Karpas-422 (cell line): ENCODE measurements at regions not wholly inside any gene's neighbourhood (a gene's known extent, or its start where the extent isn't known, plus 50 kb on each side); places are given as distances from the start of the nearest gene placed in this dataset.

ENCODE experiments used
- DNase-seq: peaks from one replicate; pipeline ENCODE4 v3.0.0-alpha.2; 2015
- H2AFZ ChIP-seq: fragments of 200-600 bp; sonication (generic); 2 replicates; pipeline ENCODE4 v1.6.1; 2014; ENCODE audit warnings: antibody characterized with exemption, low read length, mixed read lengths
- H3K27ac ChIP-seq: fragments of 200-600 bp; sonication (generic); 2 replicates; pipeline ENCODE4 v1.5.1; 2014; ENCODE audit warnings: mild to moderate bottlenecking, low read length, moderate library complexity
- H3K27me3 ChIP-seq: fragments of 200-600 bp; sonication (generic); 2 replicates; pipeline ENCODE4 v1.6.1; 2014; ENCODE audit warnings: low read length, mixed read lengths
- H3K36me3 ChIP-seq: fragments of 200-600 bp; sonication (generic); 2 replicates; pipeline ENCODE4 v1.6.1; 2014; ENCODE audit warnings: low read length, mixed read lengths; ENCODE audit not compliant: insufficient read depth
- H3K4me1 ChIP-seq: fragments of 200-600 bp; sonication (generic); 2 replicates; pipeline ENCODE4 v1.6.1; 2014; ENCODE audit warnings: mild to moderate bottlenecking, low read length, mixed read lengths
- H3K4me2 ChIP-seq: fragments of 200-600 bp; sonication (generic); 2 replicates; pipeline ENCODE4 v1.6.1; 2014; ENCODE audit warnings: low read length, low read depth, mild to moderate bottlenecking; ENCODE audit not compliant: poor library complexity, severe bottlenecking
- H3K4me3 ChIP-seq: fragments of 200-600 bp; sonication (generic); 2 replicates; pipeline ENCODE4 v1.5.1; 2014; ENCODE audit warnings: mild to moderate bottlenecking, antibody characterized with exemption, low read length, mixed read lengths
- H3K79me2 ChIP-seq: fragments of 200-600 bp; sonication (generic); 2 replicates; pipeline ENCODE4 v1.6.1; 2014; ENCODE audit warnings: mild to moderate bottlenecking, low read length, mixed read lengths
- H3K9ac ChIP-seq: fragments of 200-600 bp; sonication (generic); 2 replicates; pipeline ENCODE4 v1.6.0; 2014; ENCODE audit warnings: low read length
- H3K9me2 ChIP-seq: fragments of 200-600 bp; sonication (generic), shearing (Covaris generic); replicated peaks from 2 replicates; pipeline ENCODE4 v1.6.0; 2014; ENCODE audit warnings: mild to moderate bottlenecking, low read length, moderate library complexity; ENCODE audit not compliant: insufficient read depth
- H3K9me3 ChIP-seq: fragments of 300-700, 200-600 bp; sonication (generic); 2 replicates; pipeline ENCODE4 v1.6.1; 2014; ENCODE audit warnings: low read length, mixed read lengths
- H4K20me1 ChIP-seq: fragments of 200-600 bp; sonication (generic); 2 replicates; pipeline ENCODE4 v1.6.1; 2014; ENCODE audit warnings: mild to moderate bottlenecking, antibody characterized with exemption, low read length, low read depth; ENCODE audit not compliant: insufficient read depth

DNA sequence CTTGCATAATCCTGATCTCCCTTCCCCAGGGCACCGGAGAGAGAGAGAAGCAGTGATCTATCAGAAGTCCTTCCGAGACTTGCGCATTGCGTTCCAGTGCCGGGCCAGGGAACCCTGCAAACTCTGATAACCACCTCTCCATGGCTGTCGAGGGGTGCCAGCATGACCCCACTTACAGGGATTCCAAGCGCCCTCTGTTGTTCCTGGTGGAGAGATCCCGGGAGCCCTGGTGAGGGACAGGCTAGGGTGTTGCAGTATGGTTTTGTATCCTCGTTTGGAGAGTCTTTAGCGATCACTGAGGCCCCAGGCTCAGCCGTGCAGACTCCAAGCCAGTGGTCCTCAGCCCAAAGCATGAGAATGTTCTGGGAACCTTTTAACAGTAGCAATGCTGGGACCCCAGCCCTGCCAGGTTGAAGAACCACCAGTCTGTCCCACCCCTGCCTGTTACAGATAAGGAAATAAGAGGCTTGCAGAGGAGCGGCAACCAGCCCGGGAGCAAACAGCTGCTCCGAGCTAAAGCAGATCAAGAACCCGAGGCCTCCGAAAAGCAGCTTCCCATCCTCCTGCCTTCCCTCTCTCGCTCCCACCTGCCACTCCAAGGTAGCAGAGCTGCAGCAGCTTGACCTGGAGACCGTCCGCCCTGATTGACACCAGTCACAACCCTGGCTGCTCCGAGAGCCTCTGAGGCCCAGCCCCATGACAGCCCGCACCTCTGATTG is 150.3 kb upstream of the RPL38 start:
- no peaks in the 10 kb centered on the region for H3K36me3 ChIP-seq
- no peak overlapping the region for H3K27ac ChIP-seq
- no peak overlapping the region for H3K9ac ChIP-seq
- H3K9me2 ChIP-seq = no peaks in the 10 kb centered on the region
- H3K27me3 ChIP-seq = no peaks in the 10 kb centered on the region
- no peaks in the 10 kb centered on the region for H3K4me1 ChIP-seq
- no peak for DNase-seq
- H3K9me3 ChIP-seq = no peaks in the 10 kb centered on the region
- no peak overlapping the region for H3K4me2 ChIP-seq
- H2AFZ ChIP-seq = no peak overlapping the region
- H3K4me3 ChIP-seq = no peak overlapping the region
- 0 out of 2 replicates have a peak, but pooled peaks cover 6% of the 10 kb centered on the region for H4K20me1 ChIP-seq
- H3K79me2 ChIP-seq = no peaks in the 10 kb centered on the region

DNA sequence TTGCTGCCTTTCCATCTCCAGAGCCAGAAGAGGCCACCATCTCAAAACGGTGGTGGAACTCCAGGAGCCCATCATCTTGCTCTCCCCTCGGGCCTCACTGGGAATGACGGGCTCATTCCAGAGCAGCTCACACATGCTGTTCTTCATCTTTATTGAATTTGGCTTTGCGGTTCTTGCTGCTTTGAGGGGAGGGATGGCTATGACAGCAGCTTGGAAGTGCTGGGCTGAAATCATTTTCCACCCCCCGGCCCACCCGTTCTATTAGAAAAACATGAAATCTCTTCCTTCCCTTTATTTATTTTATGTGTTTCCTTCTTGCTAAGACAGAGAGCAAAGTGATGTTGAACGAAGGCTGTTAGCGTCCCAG is 149.8 kb upstream of the RPL38 start:
- Histone ChIP-seq H2AFZ (no peak overlapping the region), H3K9ac (no peak overlapping the region), H3K4me2 (no peak overlapping the region), H3K9me3 (no peaks in the 10 kb centered on the region), H3K27me3 (no peaks in the 10 kb centered on the region), H4K20me1 (0 out of 2 replicates have a peak, but pooled peaks cover 6% of the 10 kb centered on the region), H3K27ac (no peak overlapping the region), H3K4me1 (no peaks in the 10 kb centered on the region), H3K4me3 (no peak overlapping the region), H3K36me3 (no peaks in the 10 kb centered on the region), H3K9me2 (no peaks in the 10 kb centered on the region), H3K79me2 (no peaks in the 10 kb centered on the region)
- no peak for DNase-seq

DNA sequence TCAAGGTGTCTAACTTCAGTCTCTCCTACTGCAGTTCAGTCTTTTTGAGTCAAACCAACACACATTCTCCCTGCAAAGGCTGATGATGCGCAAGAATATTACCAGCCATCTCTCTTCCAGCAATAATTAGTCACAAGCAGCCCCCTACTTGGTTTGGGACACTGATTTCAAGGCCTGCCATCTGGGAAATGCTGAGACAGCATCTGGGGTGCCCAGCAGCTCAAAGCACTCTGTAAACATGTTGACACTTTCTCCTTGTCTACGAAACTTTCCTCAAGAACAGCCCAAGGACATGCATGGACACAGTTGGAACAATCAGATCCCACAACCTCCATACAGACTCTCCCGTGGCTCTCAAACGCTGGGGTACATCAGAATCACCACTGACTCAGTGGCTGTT is 149.2 kb upstream of the RPL38 start:
- Histone ChIP-seq H3K9me2 (no peaks in the 10 kb centered on the region), H3K27ac (no peak overlapping the region), H3K36me3 (no peaks in the 10 kb centered on the region), H3K4me1 (no peaks in the 10 kb centered on the region), H4K20me1 (0 out of 2 replicates have a peak, but pooled peaks cover 6% of the 10 kb centered on the region), H3K79me2 (no peaks in the 10 kb centered on the region), H2AFZ (no peak overlapping the region), H3K4me2 (no peak overlapping the region), H3K27me3 (no peaks in the 10 kb centered on the region), H3K9ac (no peak overlapping the region), H3K9me3 (no peaks in the 10 kb centered on the region), H3K4me3 (no peak overlapping the region)
- no peak for DNase-seq

DNA sequence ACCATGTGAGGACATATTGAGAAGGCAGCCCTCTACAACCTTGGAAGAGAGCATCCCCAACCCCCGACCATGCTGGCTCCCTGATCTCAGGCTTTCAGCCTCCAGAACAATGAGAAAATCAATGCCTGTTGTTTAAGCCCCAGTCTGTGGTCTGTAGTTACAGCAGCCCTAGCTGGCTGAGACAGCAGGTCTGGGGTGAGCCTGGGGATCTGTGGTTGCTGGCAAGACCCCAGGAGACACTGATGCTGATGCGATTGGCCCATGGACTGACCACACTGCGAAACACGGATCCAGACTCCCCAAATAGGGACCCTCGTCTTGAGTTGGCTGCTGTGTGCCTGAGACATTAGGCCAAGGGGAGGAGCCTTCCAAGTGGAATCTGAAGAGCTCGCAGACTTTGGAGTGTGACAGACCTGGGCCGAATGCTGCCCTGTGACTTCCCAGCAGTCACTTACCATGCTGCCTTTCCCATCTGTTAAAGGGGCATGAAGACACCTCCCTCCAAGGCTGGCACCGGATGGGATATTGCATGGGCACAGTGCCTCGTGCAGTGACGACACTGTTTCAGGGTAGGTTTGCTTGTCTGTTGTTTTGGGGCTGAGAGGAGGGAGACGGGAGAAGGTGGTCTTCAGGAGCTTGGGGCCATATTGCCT is 147.8 kb upstream of the RPL38 start:
- H3K4me3 ChIP-seq = no peak overlapping the region
- H3K27ac ChIP-seq = no peak overlapping the region
- 0 out of 2 replicates have a peak, but pooled peaks cover 6% of the 10 kb centered on the region for H4K20me1 ChIP-seq
- H3K9me3 ChIP-seq = no peaks in the 10 kb centered on the region
- no peaks in the 10 kb centered on the region for H3K9me2 ChIP-seq
- H3K36me3 ChIP-seq = no peaks in the 10 kb centered on the region
- H3K79me2 ChIP-seq = no peaks in the 10 kb centered on the region
- no peak overlapping the region for H3K9ac ChIP-seq
- H2AFZ ChIP-seq = no peak overlapping the region
- DNase-seq = no peak
- no peak overlapping the region for H3K4me2 ChIP-seq
- no peaks in the 10 kb centered on the region for H3K4me1 ChIP-seq
- H3K27me3 ChIP-seq = no peaks in the 10 kb centered on the region

DNA sequence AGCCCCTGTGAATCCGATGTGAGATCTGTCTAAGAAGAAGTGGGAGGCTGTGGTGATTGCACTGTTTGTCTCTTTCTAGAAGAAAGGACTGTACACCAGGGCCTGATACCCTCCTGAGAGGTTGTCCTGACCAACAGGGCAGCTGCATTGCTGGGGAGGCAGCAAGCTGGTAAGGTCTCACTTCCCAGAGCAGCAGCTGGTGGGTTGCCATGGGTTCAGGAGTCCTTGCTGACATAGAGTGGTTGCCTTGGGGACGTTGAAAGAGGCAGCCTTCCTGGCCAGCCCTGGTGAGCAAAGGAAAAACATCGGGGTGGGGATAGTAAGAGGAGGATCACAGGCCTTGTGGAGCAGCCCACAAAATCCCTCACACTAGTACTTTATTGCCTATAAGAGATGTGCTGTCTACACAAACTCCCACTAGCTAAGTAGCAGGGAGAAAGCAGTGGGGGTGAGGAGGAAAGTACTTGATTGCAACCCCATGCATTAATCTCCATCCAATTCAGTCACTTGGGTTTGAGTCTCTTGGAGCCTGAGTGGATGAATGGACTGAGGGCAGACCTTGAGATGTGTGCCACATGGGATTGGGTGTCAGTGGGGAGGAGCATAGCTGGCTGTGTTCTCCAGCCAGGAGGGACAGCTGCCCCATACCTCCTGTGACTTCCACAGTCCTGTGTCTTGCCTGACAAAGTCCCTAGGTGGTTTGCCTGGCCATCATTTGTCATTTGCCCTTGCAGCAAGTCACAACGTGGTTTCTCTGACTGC is 143.8 kb upstream of the RPL38 start:
- Histone ChIP-seq H3K4me3 (no peak overlapping the region), H3K4me2 (no peak overlapping the region), H3K27ac (no peak overlapping the region), H3K27me3 (no peaks in the 10 kb centered on the region), H2AFZ (no peak overlapping the region), H3K9me3 (no peaks in the 10 kb centered on the region), H3K9ac (no peak overlapping the region), H3K4me1 (no peaks in the 10 kb centered on the region), H3K36me3 (no peaks in the 10 kb centered on the region), H4K20me1 (no peaks in the 10 kb centered on the region), H3K79me2 (no peaks in the 10 kb centered on the region), H3K9me2 (no peaks in the 10 kb centered on the region)
- DNase-seq = no peak

DNA sequence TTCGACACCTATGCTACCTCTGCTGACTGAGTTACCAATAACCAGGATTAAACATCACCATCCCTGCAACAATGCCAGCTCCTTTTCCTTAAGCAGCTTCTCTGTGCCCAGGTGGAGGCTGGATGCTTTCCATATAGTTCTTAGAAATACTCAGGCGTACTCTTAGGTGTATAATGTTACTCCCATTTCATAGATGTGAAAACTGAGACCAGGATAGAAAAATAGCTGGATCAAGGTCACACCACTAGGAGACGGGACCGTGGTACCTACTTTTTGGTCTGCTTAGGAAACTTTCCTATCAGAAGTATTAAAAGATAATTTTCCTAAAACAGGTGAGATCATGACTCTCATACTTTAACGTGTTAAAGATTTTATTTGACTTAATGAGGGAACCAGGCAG is 141.7 kb upstream of the RPL38 start:
- Histone ChIP-seq H4K20me1 (no peaks in the 10 kb centered on the region), H3K4me3 (no peak overlapping the region), H3K4me2 (no peak overlapping the region), H3K36me3 (no peaks in the 10 kb centered on the region), H3K9ac (no peak overlapping the region), H3K4me1 (no peaks in the 10 kb centered on the region), H3K27ac (no peak overlapping the region), H3K27me3 (no peaks in the 10 kb centered on the region), H3K79me2 (no peaks in the 10 kb centered on the region), H3K9me2 (no peaks in the 10 kb centered on the region), H2AFZ (no peak overlapping the region), H3K9me3 (no peaks in the 10 kb centered on the region)
- DNase-seq = no peak

DNA sequence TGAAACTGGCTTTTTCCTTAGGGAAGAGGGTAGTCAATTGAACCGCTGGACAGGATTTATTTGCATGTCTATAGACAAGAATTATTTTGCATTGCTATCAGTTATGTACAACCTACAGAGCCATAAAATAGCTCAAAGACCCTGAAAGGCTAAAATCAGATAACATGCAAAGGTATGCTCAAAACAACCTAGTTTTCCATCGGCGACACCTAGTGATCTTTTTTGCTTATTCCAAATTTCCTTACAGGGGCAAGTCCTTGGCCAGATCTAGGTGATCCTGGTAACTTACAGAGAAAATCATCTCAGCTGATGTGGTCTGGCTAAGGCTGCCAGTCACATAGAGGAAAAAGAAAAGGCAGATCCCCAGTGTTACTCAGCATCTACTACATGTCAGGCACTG is 141.2 kb upstream of the RPL38 start:
- H3K36me3 ChIP-seq = no peaks in the 10 kb centered on the region
- H3K9me3 ChIP-seq = no peaks in the 10 kb centered on the region
- H3K79me2 ChIP-seq = no peaks in the 10 kb centered on the region
- no peaks in the 10 kb centered on the region for H3K27me3 ChIP-seq
- no peak for DNase-seq
- H3K4me1 ChIP-seq = no peaks in the 10 kb centered on the region
- H3K27ac ChIP-seq = no peak overlapping the region
- H3K4me2 ChIP-seq = no peak overlapping the region
- H3K9ac ChIP-seq = no peak overlapping the region
- no peak overlapping the region for H2AFZ ChIP-seq
- H3K9me2 ChIP-seq = no peaks in the 10 kb centered on the region
- H4K20me1 ChIP-seq = no peaks in the 10 kb centered on the region
- H3K4me3 ChIP-seq = no peak overlapping the region

DNA sequence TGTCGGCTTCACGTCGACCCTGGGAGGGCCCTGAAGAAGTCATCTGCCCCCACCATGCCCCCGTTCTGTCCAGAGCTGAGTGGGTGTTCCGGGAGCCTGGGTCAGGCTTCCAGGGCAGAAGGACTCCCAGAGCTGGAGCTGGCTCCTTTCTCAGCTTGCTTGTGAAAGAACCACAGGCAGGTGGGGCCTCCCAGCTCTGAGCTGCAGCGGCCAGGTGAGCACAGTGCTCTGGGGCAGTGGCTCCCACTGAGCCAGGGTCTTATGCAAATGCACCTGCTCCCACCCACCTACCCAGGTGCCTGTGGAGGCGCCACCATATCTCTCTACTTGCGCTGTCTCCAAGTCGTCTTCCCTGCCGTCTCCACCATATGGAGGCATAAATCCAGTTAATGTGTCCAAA is 140.0 kb upstream of the RPL38 start:
- Histone ChIP-seq H3K9me3 (no peaks in the 10 kb centered on the region), H3K27me3 (no peaks in the 10 kb centered on the region), H3K27ac (no peak overlapping the region), H3K4me1 (no peaks in the 10 kb centered on the region), H3K4me3 (no peak overlapping the region), H4K20me1 (no peaks in the 10 kb centered on the region), H3K79me2 (no peaks in the 10 kb centered on the region), H2AFZ (no peak overlapping the region), H3K9ac (no peak overlapping the region), H3K9me2 (no peaks in the 10 kb centered on the region), H3K4me2 (no peak overlapping the region), H3K36me3 (no peaks in the 10 kb centered on the region)
- DNase-seq = no peak
